SIG-M5 treated with dmso at 0.1 percent for 504 hours (cell line): ENCODE measurements at regions not wholly inside any gene's neighbourhood (a gene's known extent, or its start where the extent isn't known, plus 50 kb on each side); places are given as distances from the start of the nearest gene placed in this dataset.

Source experiments
- DNase-seq: peaks from one replicate; lab custom pipeline; 2025; ENCODE audit not compliant: unreplicated experiment; lab: John Stamatoyannopoulos, UW

DNA sequence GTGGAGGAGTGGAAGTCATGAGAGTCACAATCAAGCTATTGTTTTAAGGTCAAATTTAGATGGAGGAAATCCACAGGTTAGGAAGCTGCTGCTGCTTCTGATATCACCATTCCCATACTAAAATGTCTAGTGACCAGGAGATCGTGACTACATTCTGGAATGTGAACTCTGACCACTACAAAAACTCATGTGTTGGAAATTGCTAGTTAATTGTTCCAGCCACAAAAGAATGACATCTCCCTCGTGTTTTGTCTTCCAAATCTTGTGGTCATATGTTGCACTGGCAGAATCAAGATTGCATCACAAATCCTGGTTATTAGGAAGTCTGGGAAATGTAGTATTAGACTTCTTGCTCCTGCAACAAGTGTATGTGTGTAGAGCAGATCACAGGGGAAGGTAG is 441.9 kb downstream of the CD109 start:
- DNase-seq, result no peak

DNA sequence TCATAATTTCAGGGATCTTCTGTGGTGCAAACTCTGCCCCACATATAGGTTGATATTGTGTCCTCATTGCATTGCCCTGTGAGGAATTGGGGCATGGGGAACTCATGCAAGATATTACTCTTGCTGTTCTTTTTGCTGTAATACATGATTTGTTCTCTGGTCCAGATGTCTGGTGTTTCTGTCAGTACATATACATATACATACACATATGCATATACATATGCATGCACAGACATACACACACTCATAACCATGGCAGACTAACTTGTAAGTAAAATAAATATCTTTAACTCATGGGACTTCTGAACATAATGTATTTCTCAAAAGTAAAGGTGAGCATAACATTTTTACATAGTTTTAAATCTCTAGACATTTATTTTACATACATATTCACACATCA is 438.3 kb downstream of the CD109 start:
- DNase-seq, result no peak

DNA sequence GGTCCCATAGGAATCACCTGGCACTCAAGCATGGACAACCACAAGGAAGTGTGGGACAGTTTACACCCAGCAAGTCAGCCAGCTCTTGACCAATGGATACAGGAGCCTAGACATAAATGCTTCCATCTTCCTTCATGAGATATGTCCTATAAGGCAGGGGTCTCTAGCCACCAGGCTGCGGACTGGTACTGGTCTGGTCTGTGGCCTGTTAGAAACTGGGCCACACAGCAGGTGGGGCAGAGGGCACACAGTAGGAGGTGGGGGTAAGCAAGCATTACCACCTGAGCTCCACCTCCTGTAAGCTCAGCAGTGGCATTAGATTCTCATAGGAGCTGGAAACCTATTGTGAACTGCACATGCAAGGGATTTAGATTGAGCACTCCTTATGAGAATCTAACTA is 437.1 kb downstream of the CD109 start:
- DNase-seq, result no peak

DNA sequence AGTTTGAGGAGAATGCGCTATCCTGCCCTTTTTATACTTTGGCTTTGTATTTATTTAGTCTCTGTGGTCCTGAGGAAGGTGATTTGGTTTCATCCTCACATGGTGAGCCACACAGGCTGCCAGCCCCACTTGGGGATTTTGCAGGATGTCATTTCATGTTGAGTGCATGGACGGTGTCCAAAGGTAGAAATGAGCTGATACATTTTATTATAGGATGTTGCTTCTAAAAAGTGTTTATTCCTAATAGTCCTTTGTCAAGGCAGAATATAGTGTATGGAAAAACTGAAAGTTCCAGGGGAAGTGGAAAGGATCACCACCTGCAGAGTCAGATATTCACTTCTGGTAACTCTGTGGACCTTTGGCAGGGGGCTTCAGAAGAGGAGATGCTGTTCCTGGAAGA is 434.6 kb downstream of the CD109 start:
- DNase-seq, result no peak

DNA sequence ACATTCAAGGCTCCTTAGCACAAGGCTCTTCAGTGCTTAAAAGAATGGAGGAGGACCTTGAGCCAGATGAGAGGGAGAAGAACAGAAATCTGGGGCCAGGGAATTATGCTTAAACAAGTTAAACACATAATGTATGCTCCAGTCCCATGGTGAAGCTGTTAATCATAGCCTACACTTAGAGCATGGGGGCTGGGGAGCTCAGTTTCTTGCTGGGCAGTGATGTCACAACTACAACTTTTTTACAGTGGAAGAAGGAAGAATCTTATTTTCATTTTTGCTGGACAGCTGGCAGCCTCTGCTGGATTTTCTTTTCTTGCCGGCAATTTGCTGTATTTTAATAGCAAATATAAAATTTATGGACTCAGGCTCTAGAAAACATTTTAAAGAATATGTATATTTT is 432.5 kb downstream of the CD109 start:
- no peak for DNase-seq

DNA sequence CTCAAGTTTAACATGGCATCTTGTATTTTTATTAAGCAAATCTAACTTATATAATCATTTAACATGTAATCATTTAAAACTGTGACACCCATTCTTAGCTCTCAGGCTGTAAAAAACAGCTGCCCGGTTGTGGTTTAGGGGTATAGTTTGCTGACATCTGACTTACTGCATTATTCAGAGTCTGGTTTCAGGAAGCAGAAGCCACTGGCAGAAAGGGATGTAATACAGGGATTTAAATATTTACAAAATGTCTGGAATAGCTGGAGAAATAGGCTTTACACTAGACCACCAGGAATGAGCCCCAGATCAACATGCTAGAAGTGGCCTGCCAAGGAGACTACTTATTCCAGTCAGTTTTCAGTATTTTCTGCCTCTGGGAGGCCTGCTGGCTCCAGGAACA is 421.1 kb downstream of the CD109 start:
- DNase-seq, result no peak

DNA sequence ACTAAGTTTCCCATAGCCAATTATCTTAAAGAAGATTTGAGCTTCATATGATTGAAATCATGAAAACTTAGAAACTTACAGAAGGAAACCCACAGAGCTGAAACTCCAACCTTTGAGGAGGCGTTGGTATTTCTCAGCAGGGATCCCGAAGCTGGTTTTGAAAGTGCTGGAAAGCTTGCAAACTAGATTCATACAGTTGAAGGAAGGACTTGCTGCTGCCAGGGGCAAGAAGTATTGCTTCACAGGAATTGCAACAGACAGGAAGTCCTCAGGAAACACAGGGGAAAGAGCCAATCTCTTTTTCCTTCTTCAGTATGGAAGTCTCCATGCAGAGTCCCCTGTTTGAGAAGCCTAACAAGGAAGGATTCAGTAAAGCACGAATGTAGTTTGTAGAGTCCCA is 419.7 kb downstream of the CD109 start:
- DNase-seq, result no peak

DNA sequence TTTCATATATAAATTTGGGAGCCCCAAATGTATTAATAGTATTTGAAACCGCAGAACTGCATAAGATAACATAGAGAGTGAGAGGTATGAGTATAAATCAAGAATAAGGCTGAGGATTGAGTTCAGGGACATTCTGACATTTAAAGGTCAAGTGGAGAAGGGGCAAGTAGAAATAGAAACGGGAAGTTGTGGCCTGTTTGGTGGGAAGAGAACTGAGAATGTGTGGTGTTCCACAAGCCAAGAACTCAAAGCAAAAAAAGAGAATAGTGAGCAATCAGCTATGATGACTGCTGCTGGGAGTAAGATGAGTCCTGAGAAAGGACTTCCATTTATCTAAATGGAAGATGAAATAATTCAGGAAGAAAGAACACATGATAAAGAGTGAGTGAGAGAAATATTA is 418.4 kb downstream of the CD109 start:
- no peak for DNase-seq

DNA sequence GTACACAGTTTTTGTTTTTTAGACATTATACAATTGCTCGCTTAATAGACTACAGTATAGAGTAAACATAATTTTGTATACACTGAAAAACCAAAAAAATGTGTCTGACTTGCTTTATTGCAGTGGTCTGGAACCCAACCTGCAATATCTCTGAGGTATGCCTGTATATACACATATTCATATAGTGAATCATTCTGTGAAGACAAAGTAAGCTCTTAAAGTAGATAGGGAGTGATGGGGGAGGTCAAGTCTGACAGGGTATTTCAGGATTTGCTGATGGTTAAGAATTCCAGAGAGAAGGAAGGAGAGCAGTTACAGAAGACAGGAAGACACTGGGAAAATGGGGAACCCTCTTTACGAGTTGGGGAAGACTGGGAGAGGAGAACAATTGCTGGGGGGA is 417.9 kb downstream of the CD109 start:
- no peak for DNase-seq

DNA sequence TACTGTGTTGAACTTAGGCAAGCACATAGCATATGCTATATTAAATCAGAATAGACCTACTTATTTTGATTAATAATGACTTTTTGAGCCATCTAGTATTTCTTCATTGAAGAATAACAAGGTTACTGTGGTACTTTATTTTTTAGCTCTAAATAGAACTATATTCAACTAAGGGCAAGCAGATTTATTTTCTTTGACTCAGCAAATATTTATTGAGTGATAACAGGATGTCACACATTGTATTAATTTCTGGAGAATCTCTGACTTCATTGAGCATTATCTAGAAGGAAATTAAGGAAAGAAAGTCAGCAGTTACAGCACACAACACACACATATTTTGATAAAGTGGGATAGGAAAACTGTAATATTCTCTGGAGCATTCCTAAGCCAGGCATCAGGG is 407.4 kb downstream of the CD109 start:
- DNase-seq, result no peak

DNA sequence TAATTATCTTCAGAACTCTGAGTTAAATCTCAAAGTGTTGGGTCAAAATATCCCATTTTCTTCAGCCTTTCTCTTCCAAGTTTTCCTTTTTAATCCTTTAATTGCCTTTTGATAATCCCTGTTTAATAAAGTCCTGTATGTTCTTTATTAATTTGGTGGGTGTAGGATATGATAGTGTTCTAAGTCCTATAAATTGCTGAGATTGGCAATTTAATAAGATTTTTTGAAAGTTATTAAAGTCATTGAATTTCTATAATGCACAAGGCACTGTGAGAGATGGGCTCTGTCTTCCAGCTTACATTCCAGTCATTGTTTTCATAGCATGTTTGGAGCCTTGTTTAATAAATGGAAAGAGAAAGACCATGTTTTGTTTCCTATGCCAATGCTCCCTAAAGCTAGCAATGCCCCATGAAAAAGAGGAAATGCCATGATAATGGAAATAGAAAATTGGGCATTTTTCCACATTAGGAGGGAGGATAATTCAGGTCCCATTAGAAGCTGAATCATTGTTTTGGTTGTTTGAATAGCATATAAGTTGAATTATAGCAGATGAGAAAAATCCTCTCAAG is 404.8 kb downstream of the CD109 start:
- no peak for DNase-seq

DNA sequence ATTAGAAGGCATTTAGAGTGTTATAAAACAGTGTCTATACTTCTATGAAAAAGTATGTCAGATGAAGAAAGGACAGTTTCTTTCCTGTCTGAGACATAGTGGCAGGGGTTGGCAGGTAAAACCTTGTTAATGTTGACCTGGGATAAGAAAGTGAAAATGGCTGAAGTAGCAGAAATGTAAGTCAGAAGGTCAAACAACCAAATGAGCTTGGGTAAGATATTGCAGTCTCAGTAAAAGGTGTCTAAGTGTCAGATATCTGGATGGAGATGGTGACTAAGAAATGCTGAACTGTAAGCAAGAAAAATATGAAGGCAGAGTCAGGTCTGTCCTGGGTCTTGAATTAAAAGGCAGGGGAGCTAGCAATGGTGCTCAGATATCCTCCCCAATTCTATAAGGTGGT is 400.3 kb downstream of the CD109 start:
- no peak for DNase-seq

DNA sequence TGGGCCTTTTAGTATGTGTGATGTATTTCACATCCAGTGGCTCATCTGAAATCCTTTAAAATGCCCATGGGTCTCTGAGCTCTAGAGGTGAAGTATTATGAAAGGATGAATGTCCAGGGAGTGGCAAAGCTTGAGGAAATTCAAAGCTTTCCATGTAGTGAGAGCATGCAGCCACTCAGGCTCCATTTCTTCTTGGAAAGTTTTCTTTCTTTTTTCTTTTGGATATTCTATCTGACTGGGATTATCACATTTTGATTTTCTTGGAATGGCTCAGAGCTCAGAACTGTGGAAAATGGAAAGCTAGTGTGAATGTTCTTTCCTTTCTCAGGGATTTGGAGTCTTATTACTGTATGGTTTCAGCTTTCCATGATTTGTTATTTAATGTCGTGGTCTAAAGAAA is 397.4 kb downstream of the CD109 start:
- DNase-seq, result no peak

DNA sequence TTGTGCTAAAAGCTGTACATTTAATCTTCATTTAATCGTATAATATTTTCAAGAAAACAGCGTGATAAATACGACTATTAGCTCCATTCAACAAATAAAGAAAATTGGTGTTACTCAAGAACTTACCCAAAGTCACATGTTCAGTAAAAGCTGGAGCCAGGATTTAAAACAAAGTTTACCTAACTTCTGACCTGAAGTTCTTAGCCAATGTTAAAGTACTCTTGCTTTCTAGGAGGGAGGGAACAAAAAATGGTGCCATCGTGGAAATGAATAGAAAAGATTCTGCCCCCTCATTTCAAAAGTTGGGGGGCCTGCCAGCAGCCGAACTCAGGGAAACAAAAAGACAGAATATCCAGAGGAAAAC is 395.8 kb downstream of the CD109 start:
- DNase-seq, result no peak

DNA sequence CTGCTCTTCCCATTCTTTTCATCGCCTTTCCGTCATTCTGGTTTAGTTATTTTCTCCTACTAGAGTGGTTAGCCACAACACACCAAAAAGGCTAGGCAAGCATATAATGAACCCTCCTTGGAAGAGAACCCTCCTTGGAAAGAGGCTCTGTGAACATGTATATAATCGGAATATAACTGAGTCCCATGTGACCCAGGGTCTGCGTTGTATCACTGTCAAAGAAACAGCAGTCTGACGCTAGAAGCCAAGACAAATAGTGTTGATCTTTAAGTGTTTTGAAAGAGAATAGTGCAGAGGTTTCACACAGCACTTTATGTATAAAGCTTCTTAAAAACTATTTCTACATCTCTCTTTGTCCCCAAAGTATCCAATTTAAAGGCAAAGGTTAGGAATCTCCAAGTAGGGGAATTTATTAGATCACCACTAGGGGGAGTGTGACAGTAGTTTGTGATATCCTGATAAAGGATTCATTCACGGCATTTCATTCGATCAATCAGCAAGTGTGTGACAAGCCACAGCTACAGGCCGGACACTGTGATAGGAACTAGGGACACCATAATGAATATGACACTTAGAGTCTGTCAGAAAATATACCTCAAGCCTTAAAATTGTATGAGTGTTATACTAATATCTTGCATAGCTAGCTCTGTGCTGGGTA is 395.3 kb downstream of the CD109 start:
- DNase-seq, result peak; percentile 2

DNA sequence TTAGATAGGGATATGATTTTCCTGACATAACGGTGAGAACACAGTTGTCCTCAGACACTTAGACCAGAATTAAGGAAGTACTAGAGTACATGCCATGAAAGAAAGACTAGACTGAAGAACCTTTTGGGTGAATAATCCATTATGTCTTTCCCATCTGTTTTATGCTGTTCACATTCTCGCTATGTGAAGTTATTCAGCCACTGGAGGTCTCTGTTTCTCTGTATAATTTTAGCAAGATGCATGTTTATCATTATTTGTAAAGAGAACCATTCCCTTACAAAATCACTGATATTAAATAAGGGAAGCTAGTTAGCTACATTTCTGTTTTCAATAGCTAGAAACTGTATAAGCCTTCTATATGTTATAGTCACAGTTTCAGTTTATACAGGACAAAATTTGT is 391.9 kb downstream of the CD109 start:
- DNase-seq, result no peak

DNA sequence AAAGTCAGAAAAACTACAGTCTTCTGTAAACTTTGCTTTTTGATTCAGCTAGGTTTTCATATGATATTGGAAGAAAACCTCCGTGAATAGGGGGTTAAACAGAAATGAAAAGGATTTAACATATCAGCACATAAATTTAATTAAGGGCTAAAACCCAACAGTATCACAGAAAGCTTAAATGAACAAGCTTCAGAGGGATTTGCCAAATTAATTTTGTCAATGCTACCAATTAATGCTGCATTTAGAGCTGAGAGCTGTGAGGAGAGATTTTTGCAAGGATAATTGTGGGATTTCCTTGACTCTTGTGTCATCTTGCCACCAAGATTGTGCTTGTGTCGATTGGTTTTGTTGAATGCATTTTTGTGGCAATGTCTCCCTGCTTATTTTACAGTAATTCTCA is 379.9 kb downstream of the CD109 start:
- no peak for DNase-seq

DNA sequence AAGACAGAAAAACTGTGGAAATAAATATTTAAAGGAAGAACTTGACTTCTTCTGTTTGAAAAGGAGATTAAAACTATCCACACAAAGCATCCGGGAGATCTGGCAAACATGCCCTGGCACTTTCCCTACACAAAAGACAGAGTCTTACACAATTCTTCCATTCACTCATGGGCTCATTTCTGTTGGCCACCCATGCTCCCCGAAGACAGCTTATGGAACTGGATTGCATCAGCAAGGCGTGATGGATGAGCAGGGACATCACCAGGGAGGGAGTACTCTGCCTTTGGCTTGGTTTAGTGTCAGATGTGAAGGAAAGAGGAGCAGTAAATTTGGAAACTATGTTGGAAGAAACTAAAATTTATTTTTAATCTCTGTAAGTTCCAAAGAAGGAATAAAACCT is 379.3 kb downstream of the CD109 start:
- DNase-seq, result no peak

DNA sequence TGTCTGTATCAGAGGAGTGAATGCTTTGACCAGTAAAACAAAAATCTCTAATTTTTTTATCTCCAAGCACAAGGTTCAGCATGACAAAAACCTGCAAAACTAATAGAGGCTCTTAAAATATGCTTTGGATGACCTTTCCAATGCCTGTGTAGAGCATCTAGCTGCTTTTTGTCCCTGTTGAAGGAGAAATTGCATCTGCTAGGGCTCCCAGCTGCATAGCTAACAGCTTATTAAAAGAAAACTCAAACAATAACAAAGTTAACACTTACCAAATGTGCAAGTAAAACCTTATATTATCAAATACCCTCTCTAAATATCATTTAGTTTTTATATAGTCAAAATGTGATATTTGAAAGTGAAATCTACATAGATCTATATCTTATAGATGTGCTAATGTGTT is 378.6 kb downstream of the CD109 start:
- no peak for DNase-seq

DNA sequence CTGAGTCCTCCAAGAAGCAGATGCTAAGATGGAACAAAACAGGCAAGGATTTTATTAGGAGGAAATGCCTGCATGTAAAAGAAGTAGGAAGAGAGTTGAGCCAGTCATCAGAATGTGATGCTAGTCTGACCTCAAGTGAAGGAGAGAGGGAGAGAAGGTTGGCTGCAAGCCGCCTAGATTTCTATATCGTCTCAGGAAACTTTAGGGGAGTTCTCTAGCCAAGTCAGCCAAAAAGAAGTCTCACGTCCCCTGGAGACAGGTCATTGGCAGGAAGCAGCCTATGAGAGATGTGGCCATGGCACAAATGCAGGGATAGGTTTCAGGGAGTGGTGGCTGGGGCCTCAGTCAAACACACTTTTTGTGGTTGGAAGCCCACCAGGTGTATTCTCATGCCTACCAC is 378.0 kb downstream of the CD109 start:
- no peak for DNase-seq

DNA sequence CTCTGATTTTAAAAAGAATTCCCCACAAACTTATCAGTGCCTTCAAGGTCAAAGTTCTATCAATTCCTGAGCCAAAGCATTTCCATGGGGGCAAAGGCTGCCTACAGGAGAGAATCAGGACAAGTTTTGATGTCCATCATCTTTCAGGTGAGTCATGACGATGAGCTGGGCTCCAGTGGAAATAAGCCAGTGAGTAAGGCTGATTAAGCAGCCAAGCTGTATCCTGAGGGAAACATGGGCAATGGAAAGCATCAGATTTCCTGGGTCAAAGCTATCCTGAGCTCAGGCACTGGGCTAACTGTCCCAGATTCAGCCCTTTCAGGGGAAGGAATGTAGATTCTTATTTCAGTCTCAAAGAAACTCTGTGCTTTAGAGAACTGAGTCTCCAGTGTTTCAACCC is 377.4 kb downstream of the CD109 start:
- no peak for DNase-seq

DNA sequence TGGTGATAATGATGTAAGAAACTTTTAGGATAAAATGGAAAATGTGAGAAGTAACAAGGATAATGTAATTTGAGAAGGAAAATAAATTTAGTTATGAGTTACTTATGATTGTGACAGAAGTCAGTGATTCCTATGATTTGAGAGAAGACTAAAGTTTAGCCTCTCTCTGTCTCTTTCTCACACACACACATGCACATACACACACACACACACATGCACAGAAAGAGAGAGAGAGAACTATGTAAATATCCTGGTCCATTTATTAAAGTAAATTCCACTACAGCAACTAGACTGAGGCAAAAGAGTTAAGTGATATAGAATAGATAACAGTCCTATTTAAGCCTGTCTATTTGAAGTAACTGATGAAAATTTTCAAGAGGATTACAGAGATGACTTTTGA is 375.2 kb downstream of the CD109 start:
- no peak for DNase-seq

DNA sequence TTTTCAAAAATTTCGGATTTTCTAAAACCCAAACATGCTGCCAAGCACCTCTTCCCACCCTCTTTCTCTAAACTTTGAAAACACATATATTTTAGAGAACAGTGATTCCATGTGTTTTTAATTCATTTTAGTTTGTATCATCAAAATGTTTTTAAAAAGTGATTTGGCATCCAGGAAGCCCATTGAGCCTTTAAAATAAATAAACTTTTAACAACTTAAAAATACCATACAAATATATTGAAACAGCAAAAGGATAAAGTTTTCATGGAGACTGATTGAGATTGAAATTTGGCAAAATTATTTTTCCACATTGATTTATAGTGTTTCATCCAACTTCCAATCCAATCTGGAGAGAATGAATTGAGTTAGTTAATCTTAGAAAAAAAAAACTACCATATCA is 374.7 kb downstream of the CD109 start:
- DNase-seq, result no peak

DNA sequence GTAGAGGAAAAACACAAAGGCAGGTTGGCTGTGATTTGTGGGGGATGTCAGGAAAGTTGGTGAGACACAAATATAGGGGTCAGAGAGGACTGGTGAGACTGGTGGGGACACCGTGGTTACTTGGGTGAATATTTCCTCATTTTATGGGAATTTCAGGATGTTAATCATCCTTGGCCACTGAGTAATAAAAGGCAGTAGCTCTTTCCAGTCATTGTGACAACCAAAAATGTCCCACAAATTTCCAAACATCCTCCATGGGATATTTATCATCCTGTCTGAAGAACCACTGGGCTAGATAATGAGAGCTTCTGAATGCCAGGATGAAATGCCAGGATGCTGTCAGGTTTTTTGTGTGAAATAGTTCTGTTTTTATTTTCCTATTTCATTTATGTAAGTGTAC is 374.1 kb downstream of the CD109 start:
- no peak for DNase-seq
